HG03558 (cell line): ENCODE measurements at regions not wholly inside any gene's neighbourhood (a gene's known extent, or its start where the extent isn't known, plus 50 kb on each side); places are given as distances from the start of the nearest gene placed in this dataset.

Experiments used
- ATAC-seq: cut with Tn5 transposase; IDR thresholded peaks from one replicate; pipeline ENCODE4 v1.9.1; 2021; ENCODE audit warnings: moderate number of reproducible peaks; ENCODE audit not compliant: unreplicated experiment; ENCODE audit errors: extremely low read depth

DNA sequence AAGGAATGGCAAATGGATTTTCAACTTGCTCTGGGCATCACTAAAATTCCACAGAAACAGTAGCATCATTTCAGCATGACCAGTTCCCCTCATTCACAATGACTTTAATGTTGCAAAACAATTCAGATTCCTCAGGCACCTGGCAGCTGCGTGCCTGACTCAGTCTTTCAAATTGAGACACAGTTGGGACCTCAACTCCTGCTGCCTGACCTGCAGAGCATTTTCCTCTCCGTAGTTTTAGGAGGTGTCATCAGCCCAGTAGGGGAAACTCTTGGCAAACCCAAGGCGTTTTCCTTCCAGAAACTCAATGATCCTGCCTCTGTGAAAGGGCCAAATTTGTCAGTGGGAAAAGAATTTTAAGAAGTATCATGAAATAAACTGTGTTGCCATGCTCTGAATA lies 388.9 kb downstream of the SPRY1 start:
- no peak for ATAC-seq

DNA sequence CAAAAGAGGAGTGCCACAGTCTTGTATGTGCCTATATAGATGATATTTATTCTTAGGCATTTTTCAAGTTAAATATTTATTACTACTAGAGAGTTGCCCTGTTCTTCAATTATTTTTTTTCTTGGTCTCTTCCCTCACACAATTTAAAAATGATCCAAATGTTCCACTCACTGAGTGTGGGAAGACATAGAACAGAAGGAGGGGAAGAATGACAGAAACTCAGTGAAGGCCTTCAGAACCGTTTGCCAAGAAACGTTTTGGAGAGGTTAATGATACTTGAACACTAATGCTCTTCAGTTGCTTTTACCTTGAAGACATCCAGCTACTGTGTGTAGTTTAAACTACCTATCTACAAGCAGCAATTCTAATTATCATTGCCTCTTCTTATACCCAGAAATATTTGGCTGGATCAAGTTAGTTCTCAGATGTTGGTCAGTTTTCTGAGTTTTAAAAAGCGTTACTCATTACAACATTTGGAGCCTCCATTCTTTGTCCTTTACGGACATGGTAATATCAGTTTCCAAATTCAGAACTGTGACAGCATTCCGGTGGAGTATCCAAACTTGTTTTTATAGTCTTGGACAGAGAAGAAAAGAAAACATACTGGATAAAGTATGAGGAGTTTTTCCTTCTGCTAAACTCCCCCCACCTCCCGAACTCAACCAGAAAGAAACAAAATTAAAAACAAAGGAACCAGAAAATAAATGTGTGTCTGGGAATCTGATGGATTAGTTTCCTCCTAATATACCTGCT lies 389.7 kb downstream of the SPRY1 start:
- no peak for ATAC-seq

DNA sequence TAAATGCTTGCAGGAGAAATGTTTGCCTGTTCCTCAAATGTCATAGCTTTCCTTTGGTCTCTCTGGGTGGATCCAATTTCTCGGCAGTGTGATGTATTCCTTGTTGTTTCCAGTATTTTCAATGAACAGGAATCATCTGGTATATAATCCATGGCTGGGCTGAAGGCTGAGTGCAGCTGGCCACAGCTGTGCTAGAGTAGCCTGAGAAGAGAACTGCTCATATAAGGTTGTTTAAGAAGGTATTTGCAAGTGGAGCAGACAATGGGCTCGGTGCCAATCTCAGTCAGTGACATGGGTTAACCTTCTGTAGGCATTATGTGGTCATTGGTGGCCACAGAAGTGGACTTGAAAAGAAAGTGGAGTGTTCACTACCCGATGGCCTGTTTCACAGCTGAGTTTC lies 390.3 kb downstream of the SPRY1 start:
- no peak for ATAC-seq

DNA sequence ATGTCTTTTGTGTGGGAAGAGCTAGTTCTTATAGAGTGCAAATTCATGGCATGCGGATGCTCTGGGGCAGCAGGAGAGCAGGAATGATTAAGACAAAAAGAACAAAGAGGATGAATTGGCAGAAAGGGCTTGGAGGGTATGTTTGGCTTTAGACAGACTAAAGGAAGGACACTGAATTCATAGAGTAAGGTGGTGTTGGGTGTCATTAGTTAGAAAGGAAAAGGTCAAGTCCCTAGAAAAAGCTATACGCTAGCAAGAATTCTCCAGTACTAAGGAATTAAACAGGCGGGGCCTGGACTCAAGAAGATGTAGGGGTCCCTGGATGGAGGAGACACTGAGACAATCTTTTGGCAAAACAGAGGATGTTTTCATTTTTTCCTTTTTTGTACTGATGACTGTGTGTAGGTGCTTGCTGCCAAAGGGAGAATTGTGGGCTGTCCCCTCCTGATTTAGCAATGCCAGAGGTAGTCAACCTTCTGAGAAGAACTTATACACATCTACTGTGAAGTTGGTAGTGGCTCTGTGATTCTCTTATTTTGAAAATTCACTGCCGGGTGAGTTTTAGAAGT lies 391.0 kb downstream of the SPRY1 start:
- no peak for ATAC-seq

DNA sequence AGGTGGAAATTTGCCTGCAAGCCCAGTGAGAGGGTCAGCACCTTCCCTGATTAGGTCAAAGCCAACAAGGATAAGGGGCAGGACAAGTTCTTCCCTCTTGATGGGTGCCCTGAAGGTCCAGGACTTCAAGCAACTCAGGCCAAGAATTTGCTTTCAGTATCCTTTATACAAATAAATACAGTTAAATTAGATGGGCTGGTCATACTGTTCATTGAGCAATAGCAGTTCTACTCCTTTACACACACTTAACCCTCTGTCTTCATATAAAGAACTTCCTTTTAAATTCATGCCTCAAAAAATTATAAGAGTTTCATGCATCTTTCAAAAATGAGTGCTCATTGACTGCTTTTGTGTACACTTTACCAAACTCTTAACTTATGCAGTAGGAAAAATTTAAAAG lies 392.0 kb downstream of the SPRY1 start:
- no peak for ATAC-seq

DNA sequence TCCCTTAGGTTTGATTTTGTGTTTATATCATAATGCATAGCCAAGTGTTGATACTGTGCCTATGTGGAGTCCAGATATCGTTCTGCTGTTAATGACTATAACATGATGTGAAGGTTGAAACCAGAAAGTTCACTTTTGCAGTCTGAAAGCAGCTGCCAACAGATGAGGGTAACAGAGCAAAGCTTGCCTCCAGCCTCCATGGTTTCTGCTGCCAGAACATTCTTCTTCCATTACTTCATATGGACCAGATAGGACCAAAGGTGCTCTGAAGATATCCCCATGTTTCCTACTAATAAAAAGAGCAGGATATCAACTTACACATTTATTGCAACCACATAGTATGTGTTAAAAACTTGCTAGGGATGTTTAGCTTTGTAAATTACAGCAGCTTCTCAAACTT lies 394.1 kb downstream of the SPRY1 start:
- no peak for ATAC-seq

DNA sequence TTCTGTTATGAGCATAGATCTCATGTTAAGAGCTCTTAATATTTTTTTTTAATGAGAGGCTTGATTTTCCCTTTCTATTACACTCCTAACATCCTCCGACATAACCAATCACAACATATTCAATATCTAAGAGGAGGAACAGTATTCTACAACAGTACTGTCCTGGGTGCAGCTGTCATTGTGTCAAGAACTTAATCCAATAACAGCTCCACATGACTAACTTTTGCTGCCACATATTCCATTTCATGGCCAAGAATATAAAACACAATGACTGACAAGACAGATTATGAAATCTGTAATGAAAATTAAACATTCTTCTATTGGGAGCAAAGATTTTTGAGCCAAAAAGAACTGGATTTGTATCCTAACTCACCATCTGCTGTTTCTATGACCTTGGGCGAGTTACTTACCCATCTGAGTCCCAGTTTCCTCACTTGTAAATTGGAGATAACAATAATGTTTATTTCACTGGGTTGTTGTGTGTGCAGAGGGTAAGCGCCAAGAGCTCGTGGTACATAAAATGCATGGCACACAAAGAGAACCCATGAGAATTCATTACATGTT lies 405.6 kb downstream of the SPRY1 start:
- ATAC-seq, result no peak

DNA sequence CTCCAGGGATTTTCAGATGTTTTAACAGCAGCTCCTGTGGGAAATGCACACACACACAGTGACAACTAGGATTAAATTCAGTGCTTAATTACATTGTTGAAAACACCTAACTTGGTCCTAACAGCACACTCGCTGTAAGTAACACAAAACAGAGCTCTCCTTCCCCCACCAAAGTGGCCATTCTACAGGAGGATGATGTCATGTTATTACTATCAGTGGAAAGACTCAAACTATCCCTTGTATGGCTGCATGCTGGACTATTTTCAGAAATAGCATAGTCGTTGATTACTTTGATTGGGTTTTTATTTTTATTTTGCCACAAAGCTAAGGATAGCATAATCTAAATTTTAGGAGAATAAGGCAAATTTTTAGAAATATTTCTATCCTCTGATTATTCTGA lies 406.3 kb downstream of the SPRY1 start:
- no peak for ATAC-seq

DNA sequence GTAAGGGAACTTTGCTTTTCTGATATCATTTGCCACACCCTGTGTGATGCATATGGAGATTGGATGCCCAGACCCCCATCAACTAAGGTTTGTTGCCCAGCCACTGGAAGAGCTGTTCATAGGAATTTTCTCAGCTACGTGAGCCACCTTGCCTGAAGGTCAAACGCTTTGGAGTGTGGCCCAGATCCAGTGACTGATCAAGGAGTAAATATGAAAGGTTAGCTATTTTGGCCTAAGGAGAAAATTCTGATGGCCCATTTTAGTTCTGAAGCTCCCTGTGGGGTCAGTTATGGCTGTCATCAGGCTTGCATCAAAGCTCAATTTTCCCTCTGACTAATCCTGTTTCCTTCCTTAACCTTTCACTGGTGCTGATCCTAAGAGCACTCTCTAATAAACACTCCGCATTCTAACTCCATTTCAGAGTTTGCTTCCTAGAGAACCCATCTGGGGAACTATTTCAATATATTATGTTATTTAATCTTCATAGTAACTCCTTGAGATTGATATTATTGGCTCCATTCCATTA lies 407.7 kb downstream of the SPRY1 start:
- ATAC-seq, result no peak

DNA sequence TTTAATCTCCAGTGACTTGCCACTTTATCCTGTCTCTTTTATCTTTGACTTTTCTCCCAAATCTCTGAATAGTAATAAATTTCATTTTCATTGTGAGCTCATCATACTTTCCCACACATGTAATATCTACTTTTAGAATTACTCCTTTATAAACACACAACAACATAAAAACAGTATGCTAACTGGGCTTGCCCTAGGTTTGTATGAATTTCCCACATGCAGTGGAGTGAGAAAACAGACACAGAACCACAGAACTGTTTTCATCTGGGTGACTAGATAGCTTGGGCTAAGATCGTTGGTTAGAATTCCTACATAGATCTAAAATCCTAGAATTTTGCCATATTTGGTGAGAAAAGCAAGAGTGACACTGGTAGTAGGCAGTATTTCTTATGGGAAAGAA lies 409.5 kb downstream of the SPRY1 start:
- ATAC-seq, result no peak

DNA sequence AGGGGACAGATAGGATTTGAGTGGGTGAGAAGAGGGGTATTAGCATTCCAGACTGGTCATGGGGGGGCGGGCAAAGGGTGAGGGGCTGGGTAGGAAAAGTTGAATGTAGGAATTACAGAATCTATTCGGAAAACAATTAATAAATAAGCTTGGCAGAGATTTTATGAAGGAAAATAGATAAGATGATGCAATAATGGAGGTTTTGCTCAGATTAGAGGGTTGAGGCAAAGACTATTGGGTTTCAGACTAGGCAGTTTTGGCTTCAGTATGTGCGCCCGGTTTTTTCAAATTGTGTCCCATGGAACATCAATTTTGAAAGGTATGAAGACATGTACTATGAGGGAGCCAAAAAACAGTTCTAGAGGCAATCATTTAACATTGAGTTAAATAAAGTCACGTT lies 410.6 kb downstream of the SPRY1 start:
- no peak for ATAC-seq

DNA sequence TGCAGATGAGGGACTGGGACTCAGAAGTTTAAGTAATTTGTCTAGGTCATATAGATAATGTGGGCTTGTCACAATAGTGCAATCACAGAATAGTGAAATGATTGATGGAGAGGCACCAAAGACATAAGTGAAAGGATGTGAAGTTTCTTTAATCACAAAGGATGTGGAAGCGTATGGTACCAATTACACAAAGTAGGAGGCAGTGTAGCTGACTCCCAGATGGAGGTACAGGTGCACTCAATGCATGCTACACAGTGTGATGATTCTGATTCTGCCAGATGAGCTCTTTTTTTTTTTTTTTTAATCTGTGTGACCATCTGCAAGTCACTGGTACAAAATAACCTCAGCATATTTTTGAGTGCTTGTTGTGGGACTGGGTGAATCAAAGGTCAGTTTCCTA lies 411.3 kb downstream of the SPRY1 start:
- ATAC-seq, result no peak

DNA sequence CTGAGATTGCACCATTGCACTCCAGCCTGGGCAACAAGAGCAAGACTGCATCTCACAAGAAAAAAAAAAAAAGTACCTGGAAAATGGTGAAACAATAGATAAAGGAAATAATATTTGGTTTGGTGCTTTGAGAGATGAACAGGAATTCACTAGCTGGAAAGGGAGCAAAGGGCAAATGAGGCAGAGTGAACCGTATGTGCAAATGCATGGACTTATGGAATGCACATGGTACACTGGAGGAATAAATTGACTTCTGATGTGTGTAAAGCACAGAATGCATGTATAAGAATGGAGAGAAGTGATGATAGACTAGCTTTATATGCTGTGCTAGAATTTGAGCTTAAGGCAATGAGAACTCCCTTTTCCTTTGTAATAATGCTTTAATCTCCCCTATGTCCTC lies 413.3 kb downstream of the SPRY1 start:
- no peak for ATAC-seq

DNA sequence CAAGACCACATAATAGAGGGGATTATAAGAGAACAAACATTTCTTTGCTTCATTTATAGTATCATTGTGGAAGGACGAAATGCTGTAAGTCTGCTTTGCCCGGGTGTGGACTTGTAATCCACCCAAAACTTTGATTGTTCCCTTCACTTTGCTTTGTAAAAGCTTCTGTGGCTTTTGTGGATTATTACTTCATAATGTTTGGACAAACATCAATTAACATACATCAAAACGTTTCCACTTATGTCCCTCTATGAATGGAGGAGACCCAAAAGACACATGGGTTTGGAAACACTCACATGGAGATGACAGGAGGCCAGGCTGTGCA lies 415.4 kb downstream of the SPRY1 start:
- ATAC-seq, result no peak

DNA sequence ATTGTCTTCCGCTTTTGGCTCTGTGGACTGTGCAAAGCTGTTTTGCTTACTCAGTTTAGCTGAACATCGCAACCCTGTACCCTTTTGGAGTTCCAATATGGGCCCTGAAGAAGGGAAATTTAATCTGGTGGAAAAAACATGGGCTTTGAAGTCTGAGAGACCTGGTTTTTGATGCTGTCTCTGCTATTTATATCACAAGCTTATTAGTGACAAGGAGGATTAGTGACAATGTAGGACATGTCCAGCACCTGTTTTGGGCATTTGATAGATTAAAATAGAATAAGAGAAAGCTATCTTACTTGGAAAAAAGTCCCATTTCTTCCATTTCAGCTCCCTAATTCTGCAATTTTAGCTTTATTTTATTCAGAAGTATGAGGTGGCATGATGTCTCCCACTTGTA lies 417.3 kb downstream of the SPRY1 start:
- no peak for ATAC-seq

DNA sequence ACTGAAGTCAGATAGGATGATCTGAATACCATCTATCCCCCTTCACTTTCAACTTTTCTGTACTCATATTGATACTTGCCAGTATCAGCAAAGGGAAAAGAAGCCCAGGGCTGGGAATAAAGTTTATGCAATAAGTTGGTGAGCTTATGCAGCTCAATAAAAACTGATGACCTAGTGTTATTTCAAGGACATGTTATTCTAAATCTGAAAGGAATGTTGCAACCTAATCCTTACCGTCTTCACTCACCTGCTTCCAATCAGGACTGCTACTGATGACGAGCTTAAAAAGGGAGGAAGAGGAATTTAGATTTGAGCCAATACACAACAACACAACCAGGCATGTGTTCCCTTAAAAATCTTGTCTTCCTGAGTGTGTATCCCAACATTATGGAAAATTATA lies 419.9 kb downstream of the SPRY1 start:
- ATAC-seq, result no peak

DNA sequence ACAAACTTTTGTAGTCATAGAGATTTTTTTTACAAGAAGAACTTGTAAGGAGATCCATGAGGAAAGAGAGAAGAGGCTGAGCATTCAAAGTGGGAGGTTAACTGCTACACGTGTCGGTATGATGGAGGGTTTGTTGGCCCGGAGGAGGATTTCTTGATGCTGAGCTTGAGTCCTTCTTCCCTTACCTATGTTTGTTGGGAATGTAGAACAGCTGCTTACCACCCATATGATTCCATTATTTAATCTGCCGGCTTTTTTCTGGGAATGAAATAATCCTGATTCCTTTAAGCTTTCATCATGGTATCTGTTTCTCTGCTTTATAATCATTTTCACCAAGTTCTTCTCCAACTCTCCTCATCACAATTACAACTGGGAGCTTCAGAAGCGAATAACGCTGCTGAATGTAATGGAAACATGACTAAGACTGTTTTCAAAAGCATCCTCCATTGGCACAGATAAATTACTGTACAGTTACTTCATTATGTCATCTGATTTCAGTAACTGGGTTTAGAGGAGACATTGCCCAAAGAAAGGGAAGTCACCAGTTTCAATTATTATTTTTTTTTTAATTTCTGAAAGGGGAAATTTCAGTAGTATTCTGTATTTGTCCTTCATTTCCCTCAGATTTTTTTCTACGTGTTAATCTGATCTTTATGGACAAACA lies 420.6 kb downstream of the SPRY1 start:
- ATAC-seq, result no peak

DNA sequence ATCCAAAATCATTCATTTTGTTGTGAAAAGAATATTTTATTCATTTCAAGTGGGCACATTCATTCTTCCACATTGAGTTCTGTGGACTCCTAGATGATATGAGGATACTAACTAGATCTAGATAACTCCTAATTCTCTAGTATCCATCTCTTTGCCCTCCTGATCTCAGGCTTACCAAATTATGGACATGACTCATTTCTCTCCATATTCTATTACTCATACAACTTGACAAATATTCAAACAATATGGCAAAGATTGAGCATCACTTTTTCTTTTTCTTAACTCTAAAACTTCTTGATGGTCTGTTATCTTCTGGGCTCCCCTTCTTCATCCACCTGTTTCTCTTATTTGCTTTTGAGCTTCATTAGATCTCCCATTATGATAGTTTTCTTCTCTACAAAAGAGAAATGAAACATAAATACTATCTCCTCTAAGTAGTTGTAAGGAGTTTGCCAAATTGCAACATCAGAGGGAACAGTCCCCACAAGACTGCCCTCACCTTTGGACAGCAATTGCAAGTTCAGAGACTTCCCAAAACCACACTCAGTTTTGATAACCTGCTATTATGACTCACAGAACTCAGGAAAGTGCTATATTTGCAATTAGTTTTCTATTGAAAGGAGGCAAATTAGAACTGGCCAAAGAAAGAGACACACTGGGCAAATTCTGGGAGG lies 422.9 kb downstream of the SPRY1 start:
- ATAC-seq, result no peak

DNA sequence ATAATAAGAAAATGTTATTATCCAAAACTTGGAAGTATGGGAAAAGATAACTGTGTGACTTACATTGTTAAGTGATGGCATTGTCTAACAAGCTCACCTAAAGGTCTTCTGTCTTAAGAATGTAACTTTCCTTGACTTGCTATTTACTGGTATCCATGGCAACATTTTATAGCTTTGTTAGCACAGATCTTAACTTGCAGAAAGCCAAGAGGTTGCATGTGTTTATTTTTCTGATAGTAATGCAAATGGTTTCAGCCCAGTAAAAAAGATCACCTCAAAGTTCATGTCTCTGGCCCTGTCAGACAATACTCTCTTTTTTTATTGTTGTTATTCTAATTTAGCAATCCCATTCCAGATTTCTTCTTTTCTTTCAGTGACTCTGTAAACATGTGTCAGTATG lies 425.3 kb downstream of the SPRY1 start:
- ATAC-seq, result no peak

DNA sequence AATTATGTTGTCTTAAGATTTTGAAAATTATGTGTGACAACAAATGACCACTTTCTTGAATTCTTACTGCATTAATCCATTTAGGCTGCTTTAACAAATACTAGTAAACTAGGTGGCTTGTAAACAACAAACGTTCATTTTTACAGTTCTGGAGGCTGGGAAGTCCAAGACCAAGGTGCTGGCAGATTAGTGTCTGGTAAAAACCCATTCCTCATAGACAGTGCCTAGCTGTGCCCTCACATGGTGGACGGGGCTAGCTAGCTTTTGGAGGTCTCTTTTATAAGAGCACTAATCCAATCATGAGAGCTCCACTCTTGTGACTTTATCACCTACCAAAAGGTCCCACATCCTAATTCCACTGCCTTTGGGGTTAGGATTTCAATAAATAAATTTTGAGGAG lies 425.8 kb downstream of the SPRY1 start:
- ATAC-seq, result no peak

DNA sequence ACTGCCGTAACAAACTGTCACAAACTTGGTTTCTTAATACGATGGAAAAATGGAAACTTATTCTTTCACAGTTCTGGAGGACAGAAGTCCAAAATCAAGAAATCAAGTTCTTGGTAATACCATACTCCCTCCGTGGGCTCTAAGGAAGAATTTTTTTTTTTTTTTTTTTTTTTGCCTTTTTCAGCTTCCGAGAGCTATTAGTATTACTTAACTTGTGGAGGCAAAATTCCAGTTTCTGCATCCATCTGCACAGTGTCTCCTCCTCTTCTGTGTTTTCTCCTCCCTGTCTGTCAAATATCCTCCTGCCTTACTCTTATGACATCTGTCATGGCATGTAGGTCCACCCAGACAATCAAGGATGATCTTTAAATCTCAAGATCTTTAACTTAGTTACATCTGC lies 426.6 kb downstream of the SPRY1 start:
- ATAC-seq, result no peak
